ENCODE measurements at regions not wholly inside any gene's neighbourhood (a gene's known extent, or its start where the extent isn't known, plus 50 kb on each side); places are given as distances from the start of the nearest gene placed in this dataset.
"Not testable (repeated sequence)": the region's sequence is repeated elsewhere in the genome, so short reads cannot be mapped to it uniquely, and the experiment has no call there.

GRCh38 chr18:56312551-56313335 is 325.6 kb downstream of the TXNL1 start:
- DNase-seq = no peak

DNA sequence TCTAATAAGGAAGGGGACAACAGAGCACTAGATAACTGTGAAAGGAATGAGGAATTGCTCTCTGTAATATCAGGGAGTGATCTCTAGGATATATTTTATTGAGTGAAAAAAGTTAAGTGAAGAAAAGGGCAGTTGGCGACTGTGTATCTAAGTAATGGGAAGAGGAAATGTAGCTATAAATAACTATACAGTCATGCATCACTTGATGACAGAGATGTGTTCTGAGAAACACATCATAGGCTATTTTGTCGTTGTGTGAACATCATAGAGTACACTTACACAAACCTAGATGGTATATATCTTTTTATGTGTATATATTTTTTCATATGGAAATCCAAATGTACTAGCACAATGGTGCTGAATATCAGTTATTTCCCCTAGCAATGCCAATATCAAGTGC is 329.3 kb downstream of the TXNL1 start:
- no peak for DNase-seq

DNA sequence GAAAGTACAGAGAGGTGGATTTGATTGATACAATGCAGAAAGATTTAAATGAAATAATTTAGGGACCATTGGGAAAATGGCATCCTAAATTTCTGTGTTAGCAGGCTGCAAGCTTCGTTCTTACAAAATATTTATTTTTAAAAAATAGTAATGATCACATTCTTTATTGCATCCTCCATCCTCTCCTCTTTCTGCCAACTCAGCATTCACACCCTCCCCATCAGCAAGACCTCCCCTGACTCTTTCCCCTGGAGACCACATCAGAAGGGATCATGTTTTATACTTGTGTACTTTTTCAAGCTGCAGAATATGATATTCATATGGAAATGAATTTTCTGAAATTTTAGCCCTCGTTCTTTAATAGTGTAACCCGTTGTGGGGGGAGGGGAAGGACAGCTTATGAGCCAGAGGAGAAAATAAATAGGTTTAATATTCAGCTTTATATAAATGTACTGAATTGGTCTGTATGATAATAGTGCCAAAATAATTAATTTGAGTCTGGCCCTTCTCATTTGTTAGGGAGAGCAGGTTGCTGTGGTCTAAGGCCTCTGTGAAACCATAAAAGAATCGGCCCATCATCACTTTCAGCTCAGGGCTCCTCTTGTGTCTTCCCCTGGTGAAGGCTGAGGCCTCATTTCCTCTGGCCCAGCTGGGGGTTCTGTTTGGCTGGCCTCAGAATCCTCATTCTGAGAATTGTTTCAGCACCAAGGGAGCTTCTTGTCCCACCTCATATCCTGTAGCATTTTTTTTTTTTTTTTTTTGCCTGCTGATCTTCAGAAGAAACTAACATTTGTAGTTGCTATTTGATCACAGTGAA is 330.8 kb downstream of the TXNL1 start:
- DNase-seq = no peak

GRCh38 chr18:56306797-56307196 is 331.6 kb downstream of the TXNL1 start:
- DNase-seq = no peak

GRCh38 chr18:56305583-56305982 is 332.8 kb downstream of the TXNL1 start:
- no peak for DNase-seq

GRCh38 chr18:56302156-56302555 is 336.2 kb downstream of the TXNL1 start:
- no peak for DNase-seq

DNA sequence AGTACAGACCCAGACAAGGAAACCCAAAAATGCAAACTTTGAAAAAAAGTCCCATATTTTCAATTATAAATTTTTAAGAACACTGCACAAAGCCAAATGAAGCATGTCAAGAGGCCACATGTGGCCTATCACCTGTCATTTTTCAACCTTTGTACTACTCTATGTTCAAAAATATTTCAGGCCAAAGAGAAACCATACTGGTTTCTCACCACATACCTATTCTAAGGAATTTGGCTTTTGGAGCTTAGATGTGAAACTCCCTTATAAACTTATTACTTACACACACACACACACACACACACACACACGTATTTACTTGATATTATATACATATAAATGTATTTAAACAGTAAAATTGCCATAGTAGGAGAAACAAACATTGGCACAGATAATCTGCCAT is 338.7 kb downstream of the TXNL1 start:
- no peak for DNase-seq

- no peak for DNase-seq
These were observed 339.5 kb downstream of the TXNL1 start for GRCh38 chr18:56298935-56299334.

- DNase-seq = no peak
These were observed 342.0 kb downstream of the TXNL1 start for GRCh38 chr18:56296381-56296780.

DNA sequence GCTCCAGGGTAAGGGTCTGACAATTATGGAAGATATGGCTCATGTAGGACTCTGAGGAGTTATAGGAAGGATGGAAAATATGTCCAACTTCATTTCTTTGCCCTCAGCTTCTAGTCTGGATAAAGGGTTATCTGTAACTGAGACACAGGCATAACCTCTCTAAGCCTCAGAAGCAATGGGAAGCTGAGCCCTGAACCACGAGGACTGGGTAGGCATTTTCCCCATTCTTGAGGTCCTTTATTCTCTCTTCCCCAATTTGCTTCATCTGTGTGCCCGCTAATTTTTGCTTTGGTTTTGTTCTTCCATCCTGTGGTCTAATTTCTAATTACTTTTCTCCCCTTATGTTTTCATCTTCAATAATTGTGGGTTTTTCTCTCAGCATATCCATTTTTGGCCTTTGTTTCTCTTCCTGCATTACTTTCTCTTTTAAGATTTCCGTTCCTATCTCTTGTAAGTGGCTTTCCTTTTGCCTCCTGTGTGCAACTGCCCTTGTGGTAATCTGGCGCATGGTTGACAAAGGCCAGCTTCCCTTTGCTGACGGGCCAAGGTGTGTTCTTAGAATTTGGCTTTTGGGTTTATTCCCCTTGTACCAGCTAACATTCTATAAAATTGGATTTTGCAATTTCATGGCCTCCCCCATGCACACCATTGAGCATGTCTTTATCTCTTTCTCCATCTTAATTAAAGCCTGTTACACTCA is 343.8 kb downstream of the TXNL1 start:
- DNase-seq = no peak

- no peak for DNase-seq
These were observed 347.1 kb downstream of the TXNL1 start for GRCh38 chr18:56291294-56291693.

- no peak for DNase-seq
These were observed 349.0 kb downstream of the TXNL1 start for GRCh38 chr18:56289381-56289780.

DNA sequence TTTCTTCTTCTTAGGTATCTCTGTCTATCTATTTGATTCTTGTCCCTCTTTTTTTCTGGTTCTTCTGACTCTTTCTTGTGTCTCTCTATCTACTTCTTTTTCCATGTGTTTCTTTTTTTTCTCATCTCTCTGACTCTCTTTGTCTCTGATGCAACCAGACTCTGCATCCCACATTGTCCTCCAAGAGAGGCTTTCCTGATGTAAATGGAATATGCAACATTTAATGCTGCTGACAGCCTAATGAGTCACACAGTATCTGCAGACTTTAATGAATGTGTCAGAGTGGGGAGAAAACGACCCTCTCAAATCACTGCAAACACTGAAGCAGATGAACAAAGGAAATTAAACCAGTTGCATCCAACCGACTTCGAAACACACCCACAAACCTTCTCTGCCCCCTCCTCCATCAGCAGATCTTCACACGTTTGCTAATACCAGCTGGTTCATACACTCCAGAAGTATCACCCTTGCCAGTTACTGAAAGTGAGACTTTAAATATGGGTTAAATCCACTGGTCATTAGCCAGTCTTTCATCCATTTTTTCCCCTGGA is 351.5 kb downstream of the TXNL1 start:
- no peak for DNase-seq

DNA sequence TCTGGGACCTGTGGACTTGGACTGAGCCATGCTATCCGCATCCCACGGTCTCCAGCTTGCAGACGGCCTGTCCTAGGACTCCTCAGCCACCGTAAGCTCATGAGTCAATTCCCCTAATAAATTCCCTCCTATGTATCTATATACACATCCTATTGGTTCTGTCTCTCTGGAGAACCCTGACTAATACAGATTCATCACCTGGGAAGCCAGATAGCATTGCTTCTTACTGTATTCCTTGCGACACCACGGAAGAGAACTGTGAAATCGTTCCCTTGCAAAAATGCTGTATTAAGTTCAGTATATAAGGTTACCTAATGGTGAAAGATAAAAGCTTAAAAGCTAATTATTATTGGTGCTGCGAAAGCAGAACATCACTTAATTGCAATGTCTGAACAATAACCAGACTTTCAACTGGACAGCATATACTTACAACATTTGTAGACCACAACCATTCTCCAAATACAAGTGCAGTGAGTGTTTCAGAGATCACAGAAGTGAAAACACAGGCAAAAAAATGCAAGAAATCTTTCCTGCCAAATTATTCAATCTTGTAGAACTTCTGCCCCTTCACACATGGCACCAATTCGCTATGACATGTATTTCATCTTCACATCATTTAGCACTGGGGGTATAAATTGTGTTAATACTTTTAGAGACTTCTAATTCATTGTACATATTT is 352.9 kb downstream of the TXNL1 start:
- DNase-seq = no peak

DNA sequence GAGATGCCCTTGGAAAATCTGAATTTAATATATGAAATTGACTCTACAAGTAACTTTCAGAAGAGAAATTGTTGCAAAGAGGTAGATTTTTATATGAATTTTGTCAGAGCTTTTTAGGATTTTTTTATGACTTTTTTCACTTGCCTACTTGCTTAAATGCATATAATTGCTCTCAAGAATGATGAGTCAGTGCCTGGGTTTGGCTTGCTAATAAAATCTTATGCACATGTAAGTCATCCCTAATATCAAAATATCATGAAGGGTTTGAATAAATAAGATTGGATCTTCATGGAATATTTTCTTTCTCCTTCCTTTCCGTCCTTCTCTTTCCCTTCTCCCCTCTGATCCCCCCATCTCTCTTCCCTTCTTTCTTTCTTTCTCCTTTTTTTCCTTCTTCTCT is 354.1 kb downstream of the TXNL1 start:
- no peak for DNase-seq

GRCh38 chr18:56283316-56283715 is 355.1 kb downstream of the TXNL1 start:
- DNase-seq = no peak

DNA sequence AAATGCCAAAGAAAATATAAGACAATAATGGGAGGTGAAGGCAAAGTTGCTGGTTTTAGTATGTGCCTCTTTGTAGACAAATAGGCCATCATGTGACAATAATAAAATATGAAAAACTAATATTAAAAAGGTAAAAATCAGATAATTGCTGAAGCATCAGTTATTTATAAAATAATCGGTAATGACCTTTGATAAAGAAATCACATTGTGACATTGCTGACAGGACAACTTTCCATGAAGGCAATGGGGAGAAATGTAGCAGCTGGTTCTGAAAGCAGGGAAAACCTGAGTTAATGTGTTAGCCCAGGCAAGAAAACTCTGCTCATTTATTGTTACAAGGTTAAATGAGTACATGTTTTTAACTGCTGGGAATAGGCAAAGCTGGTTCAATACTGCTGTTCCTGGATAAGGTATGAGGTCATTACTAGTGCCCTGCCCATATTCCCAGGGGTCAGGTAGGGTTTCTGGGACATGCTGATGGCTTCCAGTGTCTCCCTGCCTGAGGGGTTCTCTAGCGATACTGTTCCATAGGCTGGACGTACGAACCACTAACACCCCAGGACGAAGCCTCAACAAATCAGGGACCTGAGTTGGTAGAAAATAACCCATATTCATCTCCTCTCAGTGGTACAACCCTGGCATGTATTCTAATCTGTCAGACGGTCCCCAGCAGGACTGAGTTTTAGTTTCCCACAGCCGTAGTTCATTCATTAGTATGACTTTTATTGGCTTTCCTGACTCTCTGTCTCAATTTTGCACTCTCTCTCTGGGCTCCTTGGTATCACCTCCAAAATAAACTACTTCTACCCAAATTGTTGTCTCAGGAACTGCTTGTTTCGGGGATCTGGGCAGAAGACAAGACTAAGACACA is 355.9 kb downstream of the TXNL1 start:
- DNase-seq = no peak

GRCh38 chr18:56279816-56280215 is 358.6 kb downstream of the TXNL1 start:
- not testable (repeated sequence) for DNase-seq

GRCh38 chr18:56278421-56279003 is 359.9 kb downstream of the TXNL1 start:
- DNase-seq = no peak

- DNase-seq = no peak
These were observed 361.9 kb downstream of the TXNL1 start for GRCh38 chr18:56276466-56276865.

DNA sequence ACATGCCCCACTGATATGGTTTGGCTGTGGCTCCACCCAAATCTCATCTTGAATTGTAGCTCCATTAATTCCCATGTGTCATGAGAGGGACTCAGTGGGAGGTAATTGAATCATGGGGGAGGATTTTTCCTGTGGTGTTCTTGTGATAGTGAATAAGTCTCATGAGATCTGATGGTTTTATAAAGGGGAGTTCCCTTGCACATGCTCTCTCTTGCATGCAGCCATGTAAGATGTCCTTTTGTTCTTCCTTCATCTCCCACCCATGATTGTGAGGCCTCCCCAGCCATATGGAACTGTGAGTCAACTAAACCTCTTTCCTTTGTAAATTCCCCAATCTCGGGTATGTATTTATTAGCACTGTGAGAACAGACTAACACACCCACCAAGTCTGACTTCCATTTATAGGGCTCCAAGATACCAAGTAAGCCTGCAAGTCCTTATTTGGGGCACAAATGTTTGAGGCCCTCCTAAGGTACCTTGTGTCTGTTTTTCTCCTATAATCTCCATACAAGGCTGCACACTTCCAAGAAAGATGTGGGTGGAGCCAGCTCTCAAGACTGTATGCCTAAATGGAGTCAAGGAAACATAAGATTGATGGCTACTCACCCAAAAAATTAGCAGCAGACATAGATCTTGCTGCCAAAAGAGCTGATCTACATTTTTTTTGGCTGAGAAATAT is 364.7 kb downstream of the TXNL1 start:
- no peak for DNase-seq
